ENCODE measurements at regions not wholly inside any gene's neighbourhood (a gene's known extent, or its start where the extent isn't known, plus 50 kb on each side); places are given as distances from the start of the nearest gene placed in this dataset.
A peak's percentile ranks its signal among the peaks of the same experiment; 100 is the strongest.
"Not testable (repeated sequence)": the region's sequence is repeated elsewhere in the genome, so short reads cannot be mapped to it uniquely, and the experiment has no call there.

DNA sequence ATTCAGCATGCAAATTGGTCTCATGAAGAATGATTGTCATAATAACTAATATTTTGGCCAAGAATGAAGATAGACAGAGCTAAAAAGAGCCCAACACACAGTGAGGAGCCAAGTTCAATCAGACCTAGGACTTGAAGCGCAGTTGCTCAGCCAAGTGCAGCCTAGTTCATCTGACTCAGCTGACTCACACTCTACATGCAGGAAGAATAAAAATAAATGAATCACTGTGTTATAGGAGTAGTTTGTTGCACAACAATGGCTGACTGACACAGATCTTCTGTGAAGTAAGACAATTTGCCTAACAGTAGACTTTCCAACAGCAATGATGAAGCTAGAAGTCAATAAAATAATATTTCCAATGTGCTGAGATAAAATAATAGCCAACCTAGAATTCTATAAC, 261.5 kb downstream of the CEMIP2 start:
- DNase-seq (ENCODE audit: low spot score) = no peak

- DNase-seq (ENCODE audit: low spot score) = no peak
Observed at GRCh38 chr9:71504636-71505035, 263.7 kb downstream of the CEMIP2 start.

DNA sequence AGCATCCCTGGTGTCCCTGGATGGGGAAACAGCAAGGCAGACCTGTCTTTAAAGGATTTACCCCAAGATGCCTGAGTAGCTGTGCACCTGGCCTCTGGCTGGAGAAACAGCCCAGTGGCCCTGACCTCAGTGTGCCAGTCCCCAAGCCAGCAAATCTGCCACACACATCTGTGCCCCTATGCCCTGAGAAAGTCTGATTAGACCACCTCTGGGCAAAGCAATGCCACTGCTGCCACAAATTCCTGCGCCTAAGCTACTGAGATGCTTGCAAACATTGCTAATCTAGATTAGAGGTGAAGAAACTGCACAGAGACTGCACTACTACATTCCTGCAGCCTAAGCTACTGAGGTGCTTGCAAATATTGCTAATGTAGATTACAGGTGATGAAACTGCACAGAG, 269.6 kb downstream of the CEMIP2 start:
- no peak for DNase-seq (ENCODE audit: low spot score)

DNA sequence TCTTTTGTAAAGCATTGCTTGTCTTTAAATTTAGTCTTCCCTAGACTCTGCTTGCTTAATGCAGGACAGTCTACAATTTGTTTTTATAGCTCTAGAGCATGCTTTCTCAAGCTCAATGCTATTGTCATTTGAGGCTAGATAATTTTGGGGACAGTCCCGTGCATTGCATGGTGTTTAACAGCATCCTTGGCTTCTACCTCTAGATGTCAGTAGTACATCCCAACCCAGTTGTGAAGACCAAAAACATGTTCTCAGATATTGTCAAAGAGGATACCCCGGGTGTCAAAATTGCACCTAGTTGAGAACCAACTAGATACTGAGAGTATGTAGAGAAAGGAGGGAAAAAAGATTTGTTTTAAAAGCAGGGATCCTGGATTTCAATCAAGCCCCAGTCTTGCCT, 277.5 kb downstream of the CEMIP2 start:
- DNase-seq (ENCODE audit: low spot score) = peak; percentile 9

- DNase-seq (ENCODE audit: low spot score) = peak; percentile 62
Observed at GRCh38 chr9:71487061-71487460, 281.3 kb downstream of the CEMIP2 start.

DNA sequence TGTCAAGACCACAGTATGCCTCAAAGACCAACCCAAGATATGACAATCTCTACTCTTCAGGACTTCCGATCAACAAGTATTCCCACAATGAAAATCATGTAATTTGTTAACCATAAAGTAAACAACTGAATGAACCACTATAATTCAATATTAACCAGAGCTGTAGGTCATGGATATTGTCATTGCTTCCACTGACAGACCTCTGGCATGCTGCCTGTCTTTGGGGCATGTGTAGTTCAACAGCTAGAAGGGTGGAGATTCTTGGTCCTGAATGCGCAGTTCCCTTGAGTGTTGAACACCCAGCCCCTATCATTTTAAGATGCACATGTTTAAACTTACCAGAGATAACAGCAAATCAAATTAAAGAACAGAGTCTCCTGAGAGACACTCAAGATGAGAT, 283.0 kb downstream of the CEMIP2 start:
- no peak for DNase-seq (ENCODE audit: low spot score)

- DNase-seq (ENCODE audit: low spot score) = peak; percentile 4
Observed at GRCh38 chr9:71483436-71483835, 284.9 kb downstream of the CEMIP2 start.

- no peak for DNase-seq (ENCODE audit: low spot score)
Observed at GRCh38 chr9:71479621-71480020, 288.7 kb downstream of the CEMIP2 start.

- no peak for DNase-seq (ENCODE audit: low spot score)
Observed at GRCh38 chr9:71472400-71472799, 295.9 kb downstream of the CEMIP2 start.

DNA sequence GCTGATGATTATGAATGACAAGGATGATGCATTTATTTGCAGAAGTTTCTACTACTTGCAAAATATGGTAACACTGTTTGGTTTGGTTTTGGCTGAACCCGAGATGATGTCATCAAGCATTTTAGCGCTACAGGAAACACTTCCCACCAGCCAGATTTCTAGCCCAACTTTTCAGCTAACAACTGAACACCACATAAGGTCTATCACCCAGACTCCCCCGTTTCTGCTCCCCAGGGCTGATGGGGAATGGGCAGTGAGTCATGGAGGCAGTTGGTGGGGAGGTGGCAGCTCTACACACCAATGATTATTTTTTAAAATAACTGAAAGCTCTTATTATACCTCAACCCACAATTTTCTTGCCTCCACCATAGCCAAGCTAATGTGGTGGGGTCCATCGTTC, 302.9 kb downstream of the CEMIP2 start:
- DNase-seq (ENCODE audit: low spot score) = no peak

DNA sequence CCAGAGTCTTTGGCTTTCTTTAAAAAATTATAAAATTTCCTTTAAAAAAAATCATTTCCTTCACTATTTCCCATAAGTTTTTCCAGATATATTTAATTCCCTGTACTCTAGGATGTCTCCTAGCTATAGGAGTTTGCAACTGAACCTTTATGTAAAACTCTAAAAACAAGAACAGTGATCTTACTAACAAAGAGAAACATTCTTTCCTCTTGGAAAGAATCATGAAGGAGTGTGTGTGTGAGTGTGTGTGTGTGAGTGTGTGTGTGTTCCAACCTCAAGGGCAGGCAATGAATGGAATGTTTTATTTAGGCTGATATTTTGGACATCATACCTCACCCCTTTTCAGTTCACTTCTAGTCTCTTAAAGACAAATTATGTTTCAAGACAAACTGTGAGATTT, 309.2 kb downstream of the CEMIP2 start:
- DNase-seq (ENCODE audit: low spot score) = no peak

DNA sequence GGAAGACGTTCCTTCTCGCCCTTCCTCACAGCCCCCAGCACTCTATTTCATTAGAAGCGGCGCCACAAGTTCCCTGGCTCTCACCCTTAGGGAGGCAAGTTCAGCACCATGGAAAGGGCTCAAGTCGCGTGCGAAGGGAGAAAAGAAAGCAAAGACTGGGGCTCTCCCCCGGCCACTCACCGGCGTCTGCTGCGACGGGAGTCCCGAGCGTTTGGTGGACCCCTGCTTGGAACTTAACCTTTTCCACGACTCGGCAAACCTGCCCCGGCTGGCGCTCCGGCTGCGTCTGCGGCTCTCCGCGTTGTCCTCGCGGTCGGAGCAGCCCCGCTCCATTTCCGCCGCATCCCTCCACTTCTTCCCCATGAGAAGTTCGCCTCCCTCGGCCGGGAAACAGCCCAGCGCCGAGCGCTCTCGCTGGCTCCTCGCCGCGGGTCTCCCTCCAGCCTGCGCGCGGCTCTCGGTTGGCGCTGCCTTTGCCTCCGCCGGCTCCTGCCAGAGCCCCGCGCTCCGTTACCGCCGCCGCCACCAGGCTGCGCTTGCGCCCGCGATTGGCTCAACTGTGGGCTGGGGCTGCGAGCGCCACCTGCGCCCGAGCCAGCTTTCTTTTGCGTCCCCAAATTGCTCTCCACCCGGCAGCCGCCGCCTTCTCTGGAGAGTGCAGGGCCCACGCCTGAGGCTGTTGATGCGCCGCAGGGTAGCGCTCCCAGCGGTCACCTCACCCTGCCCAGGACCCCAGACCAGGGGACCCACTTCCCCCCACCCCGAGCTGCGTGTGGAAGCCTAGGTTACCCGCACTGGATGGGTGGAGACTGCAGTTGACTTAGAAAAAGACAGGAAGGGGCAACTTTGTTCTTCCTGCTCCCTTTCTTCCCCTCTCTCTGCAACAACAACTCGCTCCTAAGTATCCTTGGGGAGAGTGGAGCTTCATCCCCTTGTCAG, 321.6 kb downstream of the CEMIP2 start:
- DNase-seq (ENCODE audit: low spot score) = peak; percentile 77

DNA sequence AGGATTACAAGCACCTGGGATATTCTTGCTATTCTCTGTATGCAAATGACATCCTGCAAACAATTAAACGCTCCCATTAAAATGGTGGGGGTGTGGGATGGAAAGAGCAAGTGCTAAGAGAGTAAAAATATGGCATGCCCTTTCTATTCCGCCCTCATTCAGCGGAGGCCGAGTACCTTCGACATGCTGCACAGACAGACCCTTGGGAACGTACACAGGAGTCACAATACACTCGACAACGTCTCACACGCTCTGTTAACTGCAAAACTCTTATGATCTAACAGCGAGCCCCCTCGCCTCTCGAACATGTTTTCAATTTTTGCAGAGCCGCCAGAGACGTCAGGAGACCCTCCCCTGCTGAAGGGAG, 322.2 kb downstream of the CEMIP2 start:
- DNase-seq (ENCODE audit: low spot score) = peak; percentile 60

DNA sequence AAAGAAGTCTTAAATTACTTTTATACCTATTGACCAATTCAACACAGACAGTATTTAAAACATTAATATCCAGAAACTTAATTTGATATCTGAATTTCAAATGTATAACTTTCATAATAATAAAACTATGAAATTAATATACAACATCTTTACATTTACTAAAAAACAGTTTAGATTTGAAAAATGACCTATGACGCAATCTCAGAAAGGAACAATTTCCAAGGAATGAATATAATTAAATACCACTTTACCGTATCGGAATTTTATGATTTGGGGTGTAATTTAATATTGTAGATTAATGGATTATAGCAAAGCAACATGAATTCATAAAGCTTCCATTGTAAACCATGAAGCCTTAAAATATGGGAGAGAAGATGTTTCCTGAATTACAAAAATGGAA, 321.5 kb upstream of the TRPM3 start:
- no peak for DNase-seq (ENCODE audit: low spot score)

DNA sequence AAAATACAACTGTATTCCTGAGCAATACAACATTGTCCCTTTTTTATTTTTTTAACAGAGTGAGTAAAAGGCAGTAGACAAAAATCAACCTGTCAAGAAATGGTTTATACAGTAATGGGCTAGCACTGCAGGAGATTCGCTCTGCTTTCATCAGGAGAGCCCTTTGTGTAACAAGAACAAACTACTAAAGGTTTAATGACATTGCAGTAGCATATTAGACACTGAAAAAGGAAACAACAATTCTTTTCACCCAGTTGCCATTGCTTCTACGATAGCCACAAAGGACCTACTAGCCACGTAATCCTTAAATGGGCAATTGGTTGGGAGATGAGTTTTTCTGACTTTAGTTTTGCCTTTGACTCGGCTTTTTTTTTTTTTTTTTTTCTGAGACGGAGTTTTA, 319.8 kb upstream of the TRPM3 start:
- no peak for DNase-seq (ENCODE audit: low spot score)

GRCh38 chr9:71431931-71432330, 310.5 kb upstream of the TRPM3 start:
- DNase-seq (ENCODE audit: low spot score) = no peak

DNA sequence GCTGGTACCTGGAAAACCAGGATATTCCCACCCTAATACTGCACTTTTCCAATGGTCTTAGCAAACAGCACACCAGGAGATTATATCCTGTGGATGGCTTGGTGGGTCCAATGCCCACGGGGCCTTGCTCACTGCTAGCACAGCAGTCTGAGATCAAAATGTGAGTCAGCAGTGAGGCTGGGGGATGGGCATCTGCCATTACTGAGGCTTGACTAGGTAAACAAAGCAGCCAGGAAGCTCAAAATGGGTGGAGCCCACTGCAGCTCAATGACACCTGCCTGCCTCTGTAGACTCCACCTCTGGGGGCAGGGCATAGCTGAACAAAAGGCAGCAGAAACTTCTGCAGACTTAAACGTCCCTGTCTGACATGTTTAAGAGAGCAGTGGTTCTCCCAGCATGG, 285.9 kb upstream of the TRPM3 start:
- DNase-seq (ENCODE audit: low spot score) = not testable (repeated sequence)

GRCh38 chr9:71403106-71403505, 281.7 kb upstream of the TRPM3 start:
- DNase-seq (ENCODE audit: low spot score) = peak; percentile 69

DNA sequence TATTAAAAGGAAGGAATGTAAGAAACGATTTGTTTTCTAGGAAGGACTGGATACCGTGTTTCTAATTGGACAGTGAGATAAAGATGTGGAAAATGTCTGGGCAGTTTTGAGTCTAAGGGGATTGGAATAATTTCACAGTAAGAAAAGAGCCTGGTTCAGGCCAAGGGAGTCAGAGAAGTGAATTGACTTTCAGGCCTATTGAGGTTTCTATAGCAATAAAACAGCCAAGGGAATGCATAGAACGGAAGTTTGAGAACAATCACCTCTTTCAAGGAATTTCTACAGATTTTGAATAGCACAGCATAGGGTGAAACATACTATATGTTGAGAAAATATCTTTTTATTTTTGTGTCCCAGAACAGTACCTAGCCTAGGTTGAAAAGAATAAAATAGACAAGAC, 271.6 kb upstream of the TRPM3 start:
- no peak for DNase-seq (ENCODE audit: low spot score)

- DNase-seq (ENCODE audit: low spot score) = no peak
Observed at GRCh38 chr9:71384343-71384742, 262.9 kb upstream of the TRPM3 start.

DNA sequence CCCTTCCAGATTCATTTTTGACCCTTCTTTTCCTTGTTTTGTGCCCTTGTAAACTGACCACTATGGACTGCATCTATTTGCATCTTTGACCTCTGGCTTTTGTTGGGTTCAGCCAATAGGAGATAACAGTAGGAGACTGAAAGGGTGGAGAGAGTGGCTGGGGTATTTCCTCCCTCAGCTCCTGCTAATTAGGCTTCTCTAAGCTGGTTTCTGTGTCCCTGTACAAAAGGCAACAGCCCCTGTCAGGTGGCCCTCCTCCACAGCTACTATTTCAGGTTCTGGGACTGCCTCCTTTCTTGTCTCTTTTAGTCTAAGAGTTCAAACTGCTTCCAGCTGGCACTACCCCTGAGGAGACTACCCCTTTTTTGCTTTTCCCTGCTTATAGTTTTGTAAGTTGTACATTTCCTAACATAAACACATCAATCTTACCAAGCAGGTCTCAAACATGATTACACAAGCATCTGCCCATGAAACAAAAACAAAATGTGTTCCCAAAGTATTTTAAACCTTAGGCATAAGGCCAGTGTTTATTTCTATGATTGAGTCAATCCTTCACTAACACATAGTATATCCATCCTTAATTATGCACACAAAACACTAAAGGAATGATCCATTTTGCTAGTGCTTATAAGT, 262.0 kb upstream of the TRPM3 start:
- no peak for DNase-seq (ENCODE audit: low spot score)

GRCh38 chr9:71368157-71368556, 246.7 kb upstream of the TRPM3 start:
- DNase-seq (ENCODE audit: low spot score) = peak; percentile 14

- no peak for DNase-seq (ENCODE audit: low spot score)
Observed at GRCh38 chr9:71364186-71364955, 242.9 kb upstream of the TRPM3 start.

Measured in cerebellar cortex (tissue), 1 donor.